ENCODE measurements at regions not wholly inside any gene's neighbourhood (a gene's known extent, or its start where the extent isn't known, plus 50 kb on each side); places are given as distances from the start of the nearest gene placed in this dataset.
"Not testable (repeated sequence)": the region's sequence is repeated elsewhere in the genome, so short reads cannot be mapped to it uniquely, and the experiment has no call there.

DNA sequence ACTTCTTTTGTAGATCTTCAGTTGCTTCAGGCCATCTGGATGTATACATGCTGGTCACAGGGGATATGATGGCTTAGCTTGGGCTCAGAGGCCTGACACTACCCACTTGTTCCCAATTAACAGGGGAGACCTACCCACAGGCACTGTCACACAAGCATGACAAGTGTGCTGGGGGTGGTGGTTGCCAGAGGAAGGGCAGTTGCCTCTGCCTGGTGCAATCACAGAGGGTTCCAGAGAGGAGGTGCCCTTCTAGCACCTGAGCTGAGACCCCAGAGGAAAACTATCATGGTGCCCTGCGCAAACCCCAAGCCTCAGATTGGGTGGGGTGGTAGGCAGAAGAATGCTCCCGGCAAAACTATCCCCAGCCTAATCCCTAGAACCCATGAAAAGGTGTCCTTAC lies 65.6 kb upstream of the NANOS1 start:
- DNase-seq (ENCODE audit: low read depth), result no peak

DNA sequence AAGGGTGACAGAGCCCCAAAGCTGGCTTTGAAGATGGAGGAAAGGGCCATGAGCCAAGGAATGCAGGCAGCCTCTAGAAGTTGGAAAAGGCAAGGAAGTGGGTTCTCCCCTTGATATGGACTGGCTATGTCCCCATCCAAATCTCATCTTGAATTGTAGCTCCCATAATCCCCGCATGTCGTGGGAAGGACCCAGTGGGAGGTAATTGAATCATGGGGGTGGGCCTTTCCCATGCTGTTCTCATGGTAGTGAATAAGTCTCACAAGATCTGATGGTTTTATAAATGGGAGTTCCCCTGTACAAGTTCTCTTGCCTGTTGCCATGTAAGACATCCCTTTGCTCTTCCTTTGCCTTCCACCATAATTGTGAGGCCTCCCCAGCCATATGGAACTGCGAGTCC lies 65.0 kb upstream of the NANOS1 start:
- DNase-seq (ENCODE audit: low read depth), result not testable (repeated sequence)

GRCh38 chr10:118965096-118965495 lies 64.4 kb upstream of the NANOS1 start:
- no peak for DNase-seq (ENCODE audit: low read depth)

DNA sequence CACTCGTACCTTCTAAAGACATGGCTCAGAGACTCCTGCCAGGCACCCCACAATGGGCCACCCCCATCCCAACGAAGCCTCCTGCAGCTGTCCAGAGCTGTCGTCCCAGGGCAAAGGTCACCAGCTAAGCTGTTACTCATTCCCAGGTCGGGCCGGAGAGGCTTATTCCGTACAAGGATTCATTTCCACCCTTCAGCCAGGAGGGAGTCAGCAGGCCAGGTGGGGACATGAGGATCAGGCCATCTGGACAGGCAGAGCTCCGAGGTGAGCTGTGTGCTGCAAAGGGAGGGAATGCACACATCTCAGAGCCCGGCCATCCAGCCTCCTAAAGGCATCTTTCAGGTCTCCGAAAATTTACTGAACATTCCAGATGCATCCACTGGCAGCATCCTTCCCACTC lies 63.9 kb upstream of the NANOS1 start:
- DNase-seq (ENCODE audit: low read depth), result peak; percentile 41

GRCh38 chr10:118966076-118966849 lies 63.3 kb upstream of the NANOS1 start:
- no peak for DNase-seq (ENCODE audit: low read depth)

GRCh38 chr10:118966850-118967125 lies 62.7 kb upstream of the NANOS1 start:
- DNase-seq (ENCODE audit: low read depth), result no peak

DNA sequence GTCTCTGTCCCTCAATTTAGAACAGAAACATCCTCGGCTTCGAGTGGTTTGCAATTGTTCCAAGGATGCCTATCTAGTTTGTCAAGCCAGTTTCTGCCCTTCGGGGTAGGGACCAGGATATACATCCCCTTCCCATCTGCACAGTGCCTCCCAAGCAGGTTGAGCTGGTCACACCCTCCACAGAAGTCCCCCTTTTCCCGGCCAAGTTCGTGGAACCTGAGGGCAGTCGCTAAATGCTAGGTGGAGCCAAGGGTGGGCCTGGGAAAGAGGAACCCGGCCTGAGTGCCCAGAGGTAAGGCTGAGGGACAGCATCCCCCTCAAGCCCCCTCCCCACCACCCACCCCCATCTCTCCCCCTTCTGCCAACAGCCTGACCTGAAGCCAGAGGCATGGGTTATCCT lies 62.4 kb upstream of the NANOS1 start:
- DNase-seq (ENCODE audit: low read depth), result no peak

- peak; percentile 76 for DNase-seq (ENCODE audit: low read depth)
Measured at GRCh38 chr10:118968060-118968459, 61.5 kb upstream of the NANOS1 start.

DNA sequence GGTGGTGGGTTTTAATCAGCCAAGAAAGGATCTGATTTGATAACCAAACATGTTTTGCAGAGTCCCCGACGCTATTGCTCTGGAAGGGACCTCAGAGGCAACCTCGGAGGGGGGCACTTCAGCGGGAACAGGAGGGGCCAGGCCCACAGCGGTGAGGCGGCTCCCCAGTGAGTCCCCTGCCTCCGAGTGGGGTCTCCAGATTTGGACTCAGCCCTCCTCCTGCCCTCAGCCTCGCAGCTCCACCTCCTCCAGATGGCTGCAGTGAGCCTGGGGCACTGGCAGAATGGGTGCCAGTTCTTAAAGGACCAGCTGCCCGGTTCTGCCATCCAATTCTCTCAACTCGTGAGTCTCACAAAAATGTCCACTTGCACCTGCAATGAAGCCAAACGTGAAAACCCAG lies 61.0 kb upstream of the NANOS1 start:
- no peak for DNase-seq (ENCODE audit: low read depth)

DNA sequence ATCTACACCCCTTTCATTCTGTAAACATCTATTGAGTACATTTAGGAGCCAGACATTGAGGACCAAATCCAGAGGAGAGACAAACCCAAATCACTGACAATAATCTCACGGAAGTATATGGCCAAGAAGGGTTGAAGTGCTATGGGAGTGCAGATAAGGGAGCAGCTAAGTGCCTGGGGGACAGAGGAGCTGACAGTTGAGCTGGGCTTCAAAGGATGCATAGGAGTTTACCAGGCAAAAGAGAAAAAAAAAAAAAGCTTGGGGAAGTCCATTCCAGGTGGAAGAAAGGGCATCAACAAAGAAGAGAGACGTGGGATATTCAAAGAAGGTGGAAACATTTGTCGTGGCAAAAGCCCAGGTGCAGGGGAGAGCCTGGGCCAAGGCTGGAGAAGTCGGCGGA lies 60.5 kb upstream of the NANOS1 start:
- DNase-seq (ENCODE audit: low read depth), result no peak

- DNase-seq (ENCODE audit: low read depth), result no peak
Measured at GRCh38 chr10:118970770-118971169, 58.7 kb upstream of the NANOS1 start.

GRCh38 chr10:118971187-118971586 lies 58.3 kb upstream of the NANOS1 start:
- no peak for DNase-seq (ENCODE audit: low read depth)

DNA sequence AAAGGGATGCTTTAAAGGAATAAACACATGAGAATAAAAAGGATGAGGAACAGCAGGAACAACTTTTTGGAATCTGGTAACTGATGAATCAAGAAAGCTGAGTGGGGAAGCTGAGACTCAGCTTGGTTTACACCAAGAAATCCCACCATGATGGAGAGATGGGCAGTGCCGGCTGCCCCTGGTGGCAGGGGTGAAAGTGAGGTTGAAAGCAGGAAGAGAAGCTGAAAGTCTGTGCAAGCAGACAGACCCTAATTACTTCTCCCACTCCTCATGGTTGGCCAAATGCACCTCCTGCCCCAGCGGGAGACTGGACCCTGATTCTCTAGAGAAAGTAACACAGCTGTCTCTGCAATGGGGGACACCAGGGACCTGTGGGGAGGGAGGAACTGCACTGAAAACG lies 57.6 kb upstream of the NANOS1 start:
- no peak for DNase-seq (ENCODE audit: low read depth)

GRCh38 chr10:118973744-118974143 lies 55.8 kb upstream of the NANOS1 start:
- no peak for DNase-seq (ENCODE audit: low read depth)

- DNase-seq (ENCODE audit: low read depth), result no peak
Measured at GRCh38 chr10:118974951-118975350, 54.6 kb upstream of the NANOS1 start.

DNA sequence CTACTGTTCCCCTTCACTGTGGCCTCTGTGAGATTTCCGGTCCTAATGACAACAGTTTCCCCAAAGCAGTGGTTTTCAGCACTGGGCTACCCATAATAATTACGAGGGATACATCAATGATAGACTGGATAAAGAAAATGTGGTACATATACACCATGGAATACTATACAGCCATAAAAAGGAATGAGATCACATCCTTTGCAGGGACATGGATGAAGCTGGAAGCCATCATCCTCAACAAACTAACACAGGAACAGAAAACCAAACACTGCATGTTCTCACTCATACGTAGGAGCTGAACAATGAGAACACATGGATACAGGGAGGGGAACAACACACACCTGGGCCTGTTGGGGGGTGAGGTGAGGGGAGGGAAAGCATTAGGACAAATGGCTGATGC lies 53.3 kb upstream of the NANOS1 start:
- DNase-seq (ENCODE audit: low read depth), result not testable (repeated sequence)

- DNase-seq (ENCODE audit: low read depth), result no peak
Measured at GRCh38 chr10:118977022-118977599, 52.4 kb upstream of the NANOS1 start.

DNA sequence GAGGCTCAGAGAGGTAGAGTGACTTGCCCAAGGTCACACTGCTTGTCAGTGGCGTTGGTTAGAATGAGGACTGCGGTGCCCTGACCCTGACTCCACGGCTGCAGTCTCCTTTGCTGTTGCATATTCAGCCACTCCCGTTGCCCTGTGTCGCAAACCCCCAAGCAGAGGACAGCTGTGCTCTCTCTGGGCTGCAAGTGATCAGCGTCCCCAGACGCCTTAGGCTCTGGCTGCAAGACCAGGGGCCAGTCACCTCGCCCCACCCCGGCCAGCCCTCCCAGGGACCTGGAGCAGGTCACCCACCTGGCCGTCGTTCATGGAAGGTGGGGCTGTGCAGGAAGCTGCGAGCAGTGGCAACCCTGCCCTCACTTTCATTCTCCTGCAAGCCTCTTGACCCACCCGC lies 51.7 kb upstream of the NANOS1 start:
- DNase-seq (ENCODE audit: low read depth), result no peak

GRCh38 chr10:118978316-118978997 lies 51.1 kb upstream of the NANOS1 start:
- no peak for DNase-seq (ENCODE audit: low read depth)

DNA sequence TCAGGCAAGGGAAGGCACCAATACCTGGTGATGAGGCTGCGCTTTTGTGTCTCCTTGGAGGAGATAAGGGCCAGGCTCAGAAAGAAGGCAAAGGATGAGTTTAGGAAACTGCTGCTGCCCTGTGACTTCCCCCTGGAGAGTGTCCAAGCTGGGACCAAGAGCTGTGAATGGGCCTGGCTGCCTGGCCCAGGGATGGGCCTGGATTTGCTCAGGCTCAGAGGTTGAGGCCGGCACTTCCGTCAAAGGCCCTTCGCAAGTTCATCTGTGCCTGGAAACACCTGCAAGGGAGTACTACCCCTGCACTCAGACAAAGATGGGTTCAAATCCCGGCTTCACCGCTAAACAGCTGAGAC lies 50.5 kb upstream of the NANOS1 start:
- no peak for DNase-seq (ENCODE audit: low read depth)

DNA sequence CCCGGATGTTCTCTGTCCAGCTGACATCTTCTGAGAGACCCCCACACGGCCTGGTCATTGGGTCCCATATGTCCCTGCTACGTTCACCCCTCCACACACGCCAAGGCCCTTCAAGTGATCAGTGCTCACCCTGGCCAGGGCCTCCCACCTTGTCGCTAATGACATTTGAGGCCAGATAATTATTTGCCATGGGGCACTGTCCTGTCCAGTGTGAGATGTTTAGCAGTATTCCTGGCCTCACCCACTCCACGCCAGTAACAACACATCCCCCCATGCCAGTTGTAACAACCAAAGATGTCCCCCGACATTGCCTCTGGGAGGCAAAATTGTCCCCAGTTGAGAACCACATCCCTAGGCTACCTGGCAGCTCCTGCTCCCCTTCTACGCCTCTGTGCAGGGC lies 49.9 kb upstream of the NANOS1 start:
- no peak for DNase-seq (ENCODE audit: low read depth)
